GM19043 (cell line): ENCODE measurements at regions not wholly inside any gene's neighbourhood (a gene's known extent, or its start where the extent isn't known, plus 50 kb on each side); places are given as distances from the start of the nearest gene placed in this dataset.
"Not testable (repeated sequence)": the region's sequence is repeated elsewhere in the genome, so short reads cannot be mapped to it uniquely, and the experiment has no call there.

Source experiments
- ATAC-seq: cut with Tn5 transposase; IDR thresholded peaks from one replicate; pipeline ENCODE4 v1.9.1; 2021; ENCODE audit warnings: low read depth; ENCODE audit not compliant: unreplicated experiment

DNA sequence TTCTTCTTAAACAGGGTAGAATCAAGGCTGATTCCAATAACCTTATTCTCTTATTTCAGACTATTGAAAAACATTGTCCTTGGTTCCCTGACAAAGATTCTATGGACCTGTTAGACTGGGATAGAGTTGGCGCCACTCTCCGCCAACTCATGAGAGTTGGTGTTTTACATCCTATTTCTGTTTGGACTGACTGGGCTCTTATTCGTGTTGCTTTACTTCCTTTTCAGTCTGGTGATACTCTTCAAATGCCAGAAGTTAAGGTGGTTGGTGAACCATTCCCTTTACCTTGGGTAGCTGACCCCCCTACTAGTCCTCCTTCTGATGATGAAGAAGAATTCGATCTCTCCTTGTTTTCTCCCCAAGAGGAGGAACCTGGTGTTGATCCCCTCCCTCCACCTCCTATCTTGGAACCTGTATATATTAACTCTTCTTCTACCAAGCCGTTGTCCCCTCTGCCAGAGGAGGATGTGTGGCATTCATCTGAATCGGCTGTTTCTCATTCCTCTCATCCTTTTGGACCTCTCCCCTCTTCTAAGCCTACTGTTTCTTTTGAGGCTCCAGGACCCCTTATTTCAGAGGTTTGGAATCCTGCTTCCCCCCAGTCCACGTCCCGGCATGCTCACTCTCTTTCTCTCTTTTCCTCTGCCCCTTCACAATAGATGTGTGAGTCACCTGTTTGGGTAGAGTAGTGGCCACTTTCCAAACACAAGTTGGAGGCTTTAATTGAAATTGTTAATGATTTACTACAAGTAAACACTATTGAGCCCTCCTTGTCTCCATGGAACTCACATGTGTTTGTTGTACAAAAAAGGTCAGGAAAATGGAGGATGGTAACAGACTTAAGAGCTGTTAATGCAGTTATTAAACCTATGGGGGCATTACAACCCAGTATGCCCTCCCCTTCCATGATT, 585.7 kb downstream of the NSUN3 start:
- not testable (repeated sequence) for ATAC-seq

DNA sequence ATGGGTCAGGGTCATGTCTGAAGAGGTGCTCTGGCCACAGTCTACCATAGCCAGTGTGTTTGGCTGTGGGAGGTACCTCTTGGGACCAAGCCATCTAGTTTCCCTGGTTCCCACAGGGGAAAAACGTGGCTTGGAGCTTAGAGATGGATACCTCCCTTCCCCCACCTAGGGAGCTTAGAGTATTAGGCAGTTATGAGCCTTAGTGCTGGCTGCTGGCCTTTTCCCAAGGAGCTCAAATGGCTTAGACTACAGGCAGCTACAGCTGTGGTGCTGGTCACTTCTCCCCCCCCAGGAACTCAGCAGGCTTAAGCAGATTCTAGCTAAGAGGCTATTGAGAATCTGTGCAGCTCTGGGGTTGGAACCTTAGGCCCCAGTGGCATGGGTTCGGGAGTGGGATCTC, 591.2 kb downstream of the NSUN3 start:
- no peak for ATAC-seq

GRCh38 chr3:94665922-94666321, 603.1 kb downstream of the NSUN3 start:
- no peak for ATAC-seq

DNA sequence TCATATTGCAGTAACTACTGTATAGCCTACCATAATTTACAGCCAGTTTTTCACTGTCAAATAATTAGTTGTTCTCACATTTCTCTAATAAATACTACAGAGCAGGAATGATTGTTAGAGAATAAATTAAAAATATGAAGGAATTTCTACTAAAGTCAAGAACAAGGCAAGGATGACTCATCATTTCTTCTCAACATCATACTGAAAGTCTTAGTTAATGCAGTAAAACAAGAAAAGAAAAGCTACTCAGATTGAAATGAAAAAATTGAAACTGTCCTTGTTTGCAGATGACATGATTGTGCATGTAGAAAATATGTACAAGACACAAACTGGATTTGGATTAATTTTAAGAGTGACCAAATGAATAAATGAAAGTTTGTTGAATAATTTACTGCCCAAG, 608.2 kb downstream of the NSUN3 start:
- no peak for ATAC-seq

- ATAC-seq, result no peak
Measured at GRCh38 chr3:94673876-94674275, 611.0 kb downstream of the NSUN3 start.

DNA sequence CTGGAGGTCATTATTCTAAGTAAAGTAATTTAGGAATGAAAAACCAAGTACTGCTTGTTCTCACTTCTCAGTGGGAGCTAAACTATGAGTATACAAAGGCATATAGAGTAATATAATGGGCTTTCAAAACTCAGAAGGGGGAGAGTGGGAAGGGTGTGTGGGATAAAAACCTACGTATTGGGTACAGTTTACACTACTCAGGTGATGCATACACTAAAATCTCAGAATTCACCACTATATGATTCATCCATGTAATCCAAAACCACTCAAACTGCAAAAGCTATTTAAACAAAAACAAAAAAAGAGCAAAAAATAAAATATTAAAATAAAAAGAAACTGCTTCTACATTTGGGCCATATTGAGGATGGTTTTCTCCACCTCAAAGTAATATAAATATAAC, 623.3 kb downstream of the NSUN3 start:
- no peak for ATAC-seq

- ATAC-seq, result no peak
Measured at GRCh38 chr3:94693997-94694640, 631.3 kb downstream of the NSUN3 start.

DNA sequence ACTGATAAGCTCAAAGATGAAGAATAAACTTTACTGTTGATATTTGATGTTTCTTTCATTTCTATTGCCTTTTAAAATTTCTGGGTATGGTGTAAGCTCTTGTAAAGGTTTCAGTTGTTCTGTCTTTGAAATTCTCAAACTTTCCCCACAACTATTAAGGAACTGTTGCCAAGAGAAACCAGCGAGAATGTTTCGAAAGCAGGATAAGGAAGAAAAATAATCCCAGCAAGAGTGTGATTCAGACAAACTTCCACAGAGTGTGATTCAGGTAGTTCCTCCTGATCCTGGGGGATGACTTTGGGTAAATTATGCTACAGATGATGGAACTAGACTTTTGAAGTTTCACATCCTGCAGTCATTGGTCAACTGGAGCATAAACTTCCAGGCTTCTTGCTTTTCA, 632.0 kb downstream of the NSUN3 start:
- no peak for ATAC-seq

DNA sequence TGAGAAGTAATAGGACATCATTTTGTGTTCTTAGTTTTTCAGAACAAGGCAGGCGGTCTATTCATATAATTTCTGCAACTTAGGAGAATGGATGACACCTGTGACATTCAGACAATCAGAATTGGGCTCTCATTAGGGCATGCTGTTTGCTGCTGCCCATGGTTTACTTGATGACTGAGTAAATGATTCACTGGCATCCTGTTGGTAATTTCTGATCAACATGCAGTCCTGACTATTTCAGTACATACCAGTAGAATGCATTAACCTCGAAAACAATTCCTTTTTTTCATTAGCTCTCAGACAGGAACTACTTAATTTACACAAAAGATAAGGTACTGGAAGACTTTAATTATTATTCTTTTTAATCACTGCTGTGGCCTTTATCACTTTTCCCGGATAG, 641.6 kb downstream of the NSUN3 start:
- ATAC-seq, result no peak

- no peak for ATAC-seq
Measured at GRCh38 chr3:94709249-94709902, 646.5 kb downstream of the NSUN3 start.

- ATAC-seq, result no peak
Measured at GRCh38 chr3:94714194-94714593, 651.3 kb downstream of the NSUN3 start.

GRCh38 chr3:94716326-94717018, 653.6 kb downstream of the NSUN3 start:
- no peak for ATAC-seq

- no peak for ATAC-seq
Measured at GRCh38 chr3:94734206-94734605, 671.3 kb downstream of the NSUN3 start.

GRCh38 chr3:94735354-94735753, 672.5 kb downstream of the NSUN3 start:
- no peak for ATAC-seq

- ATAC-seq, result no peak
Measured at GRCh38 chr3:94737116-94737515, 674.3 kb downstream of the NSUN3 start.

GRCh38 chr3:94739420-94739819, 676.6 kb downstream of the NSUN3 start:
- no peak for ATAC-seq

DNA sequence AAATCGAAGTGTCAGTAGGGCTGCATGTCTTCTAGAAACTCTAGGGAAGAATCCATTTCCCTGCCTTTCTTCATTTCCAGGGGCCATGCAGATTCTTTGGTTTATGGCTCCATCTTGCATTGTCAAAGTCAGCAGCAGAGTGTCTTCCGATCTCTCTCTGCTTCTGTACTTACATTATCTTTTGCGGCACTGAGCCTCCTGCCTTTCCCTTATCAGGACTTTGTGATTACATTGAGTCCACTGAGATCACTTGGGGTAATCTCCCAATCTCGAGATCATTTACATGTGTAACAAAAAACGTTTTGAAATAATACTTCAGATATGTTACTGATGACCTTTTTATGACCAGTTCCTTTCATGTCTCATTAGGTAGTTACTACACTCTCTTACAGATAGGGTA, 695.9 kb downstream of the NSUN3 start:
- ATAC-seq, result no peak

DNA sequence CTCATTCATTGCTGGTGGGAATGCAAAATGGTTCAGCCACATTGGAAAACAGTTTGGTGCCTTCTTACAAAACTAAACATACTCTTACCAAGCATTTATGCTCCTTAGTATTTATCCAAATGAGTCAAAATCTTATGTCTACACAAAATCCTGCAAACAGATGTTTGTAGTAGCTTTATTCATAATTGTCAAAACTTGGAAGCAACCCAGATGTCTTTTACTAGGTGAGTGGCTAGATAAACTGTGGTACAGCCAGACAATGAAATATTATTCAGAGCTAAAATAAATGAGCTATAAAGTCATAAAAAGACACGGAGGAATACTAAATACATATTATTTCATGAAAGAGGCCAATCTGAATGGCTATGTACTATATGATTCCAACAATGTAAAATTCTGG, 709.5 kb downstream of the NSUN3 start:
- no peak for ATAC-seq

GRCh38 chr3:94775746-94776145, 712.9 kb downstream of the NSUN3 start:
- no peak for ATAC-seq

DNA sequence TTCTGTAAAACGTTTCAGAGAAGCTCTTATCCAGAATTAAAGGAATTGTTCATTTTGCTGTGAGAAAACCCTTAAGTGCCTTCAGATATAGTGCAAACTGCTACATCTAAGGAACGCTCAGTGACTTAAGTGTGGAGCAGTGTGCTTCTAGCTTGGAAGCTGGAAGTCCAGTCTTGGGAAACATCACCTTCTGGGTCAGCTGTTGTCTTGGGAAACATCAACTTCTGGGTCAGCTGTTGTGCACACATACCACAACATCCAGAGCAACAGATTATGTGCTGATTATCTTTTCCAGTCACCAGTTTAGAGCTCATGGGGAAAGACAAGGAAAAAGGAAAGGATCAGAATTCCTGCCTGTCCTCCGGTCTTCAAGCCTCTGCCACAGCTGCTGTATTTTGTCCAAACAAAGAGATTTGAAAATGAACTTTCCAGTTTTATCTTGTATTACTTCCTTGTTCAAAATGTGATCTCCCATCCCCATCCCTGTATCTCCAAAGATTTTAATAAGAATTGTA, 713.6 kb downstream of the NSUN3 start:
- no peak for ATAC-seq

DNA sequence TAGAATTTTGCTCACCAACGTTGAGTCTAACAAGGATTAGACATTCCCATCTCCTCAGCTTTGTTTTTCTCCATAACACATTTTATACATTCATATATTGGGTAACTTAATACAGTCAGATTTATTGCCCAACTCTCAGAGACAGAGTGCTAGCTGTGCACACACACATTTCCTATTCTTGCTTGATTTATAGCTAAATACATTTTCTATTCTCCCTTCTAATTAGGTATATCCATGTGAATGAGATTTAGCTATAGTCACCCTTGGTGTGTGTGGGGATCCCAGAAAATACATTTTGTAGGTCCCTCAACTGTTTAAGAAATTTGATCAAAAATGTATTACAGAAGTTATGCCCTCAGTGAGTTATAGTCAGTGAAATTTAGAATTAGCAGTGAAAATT, 715.4 kb downstream of the NSUN3 start:
- ATAC-seq, result no peak
